ENCODE measurements at regions not wholly inside any gene's neighbourhood (a gene's known extent, or its start where the extent isn't known, plus 50 kb on each side); places are given as distances from the start of the nearest gene placed in this dataset.

DNA sequence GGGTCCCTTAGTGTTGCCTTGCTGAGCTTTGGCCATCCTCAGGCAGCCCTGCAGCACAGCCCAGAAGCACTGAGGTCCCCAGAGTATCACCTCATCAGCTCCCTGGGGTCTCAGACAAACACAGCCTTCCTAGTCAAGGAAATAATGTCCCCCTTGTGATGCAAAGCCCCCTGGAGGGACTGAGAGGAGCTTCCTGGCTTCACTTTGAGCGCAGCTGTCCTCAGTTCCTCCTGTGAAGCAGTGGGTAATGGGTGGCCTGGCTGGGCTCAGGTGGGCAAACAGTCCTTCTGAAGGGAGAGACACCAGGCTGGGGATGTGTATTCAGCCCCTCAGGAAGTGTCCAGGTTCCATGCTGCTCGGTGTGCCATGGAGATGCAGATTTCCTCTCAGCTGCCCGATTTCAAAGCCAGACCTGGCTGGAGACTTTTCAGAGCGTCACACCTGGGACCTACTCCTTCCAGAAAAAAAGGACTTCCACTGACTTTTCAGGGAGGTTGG is 79.2 kb upstream of the FOXA2 start:
- in situ Hi-C loops (cut with MboI) = no loop called here

More for the DNA sequence above, 79.2 kb upstream of the FOXA2 start:
- Histone ChIP-seq H3K36me3 (ENCODE audit: control insufficient read depth, insufficient read depth, low read length) (no peaks in the 10 kb centered on the region), H3K9me1 (ENCODE audit: control insufficient read depth, insufficient read depth, low read length) (no peaks in the 10 kb centered on the region), H2AFZ (ENCODE audit: low read depth, low read length) (no peak overlapping the region), H3K4me2 (ENCODE audit: insufficient read depth, low read length) (no peak overlapping the region), H3K27ac (ENCODE audit: extremely low read depth, low read depth, low read length) (no peak overlapping the region), H3K4me1 (replicated peaks in 1 of 2; ENCODE audit: control insufficient read depth in 2 of 2, insufficient read depth in 2 of 2, low read length in 2 of 2) (no peaks in the 10 kb centered on the region), H3K27me3 (ENCODE audit: control insufficient read depth in 2 of 2, insufficient read depth in 2 of 2, low read length in 2 of 2) (peaks cover 0 to 17% of the 10 kb centered on the region in 2 experiments; a peak in 2 of 5 replicates), H3K9ac (ENCODE audit: insufficient read depth in 1 of 2, low read depth in 2 of 2, low read length in 2 of 2) (no peak overlapping the region), H4K20me1 (replicated peaks; ENCODE audit: control insufficient read depth, insufficient read depth, low read length) (no peaks in the 10 kb centered on the region), H3K4me3 (no peak overlapping the region), H3K9me3 (replicated peaks; ENCODE audit: control insufficient read depth, insufficient read depth, low read depth, low read length) (no peaks in the 10 kb centered on the region), H3K79me2 (ENCODE audit: control insufficient read depth, insufficient read depth, low read length) (no peaks in the 10 kb centered on the region)
- ChIA-PET CTCF (ENCODE audit: low intra/inter-chr PET ratio) (no interaction called here), POLR2A (interaction anchor here (1.7 kb wide), 1 partner anchor 11 kb away, joined by 5 read pairs; no protein-coding TSS in a partner anchor)
- no peak for FAIRE-seq
- BruUV-seq (replicated peaks) = no TSS peak
- WGBS (ENCODE audit: insufficient coverage, low coverage, missing lambda C conversion rate) = 2% methylated on average over 4 of the region's 4 CpGs
- TF ChIP-seq, protein P1, sequence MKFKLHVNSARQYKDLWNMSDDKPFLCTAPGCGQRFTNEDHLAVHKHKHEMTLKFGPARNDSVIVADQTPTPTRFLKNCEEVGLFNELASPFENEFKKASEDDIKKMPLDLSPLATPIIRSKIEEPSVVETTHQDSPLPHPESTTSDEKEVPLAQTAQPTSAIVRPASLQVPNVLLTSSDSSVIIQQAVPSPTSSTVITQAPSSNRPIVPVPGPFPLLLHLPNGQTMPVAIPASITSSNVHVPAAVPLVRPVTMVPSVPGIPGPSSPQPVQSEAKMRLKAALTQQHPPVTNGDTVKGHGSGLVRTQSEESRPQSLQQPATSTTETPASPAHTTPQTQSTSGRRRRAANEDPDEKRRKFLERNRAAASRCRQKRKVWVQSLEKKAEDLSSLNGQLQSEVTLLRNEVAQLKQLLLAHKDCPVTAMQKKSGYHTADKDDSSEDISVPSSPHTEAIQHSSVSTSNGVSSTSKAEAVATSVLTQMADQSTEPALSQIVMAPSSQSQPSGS (CRISPR knock-in tag; IDR thresholded peaks at IDR 0.05) = no peak
- TF ChIP-seq CEBPG (CRISPR knock-in tag; IDR thresholded peaks at IDR 0.05) = no peak
- no peak for TF ChIP-seq CEBPG (tag; conservative IDR thresholded peaks at IDR 0.05 in 1 of 2, IDR thresholded peaks at IDR 0.05 in 1 of 2)
- TF ChIP-seq ZNF316 (IDR thresholded peaks at IDR 0.05) = no peak
- TF ChIP-seq, protein P2, sequence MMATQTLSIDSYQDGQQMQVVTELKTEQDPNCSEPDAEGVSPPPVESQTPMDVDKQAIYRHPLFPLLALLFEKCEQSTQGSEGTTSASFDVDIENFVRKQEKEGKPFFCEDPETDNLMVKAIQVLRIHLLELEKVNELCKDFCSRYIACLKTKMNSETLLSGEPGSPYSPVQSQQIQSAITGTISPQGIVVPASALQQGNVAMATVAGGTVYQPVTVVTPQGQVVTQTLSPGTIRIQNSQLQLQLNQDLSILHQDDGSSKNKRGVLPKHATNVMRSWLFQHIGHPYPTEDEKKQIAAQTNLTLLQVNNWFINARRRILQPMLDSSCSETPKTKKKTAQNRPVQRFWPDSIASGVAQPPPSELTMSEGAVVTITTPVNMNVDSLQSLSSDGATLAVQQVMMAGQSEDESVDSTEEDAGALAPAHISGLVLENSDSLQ (IDR thresholded peaks at IDR 0.05) = no peak
- no peak for TF ChIP-seq CCNT2 (IDR thresholded peaks at IDR 0.05; ENCODE audit: borderline replicate concordance, extremely low read depth, insufficient read length, low read depth, low read length)
- intact Hi-C loops (cut with micrococcal nuclease) = no loop called here
- no peak for ATAC-seq
- DNase-seq (ENCODE audit: extremely low read depth in 1 of 4, low spot score in 3 of 4) = no peak

Data from K562 (cell line).